Mesendoderm (in vitro differentiated cells): ENCODE measurements at regions not wholly inside any gene's neighbourhood (a gene's known extent, or its start where the extent isn't known, plus 50 kb on each side); places are given as distances from the start of the nearest gene placed in this dataset.
A peak's percentile ranks its signal among the peaks of the same experiment; 100 is the strongest.

Experiments used
- DNase-seq: peaks from one replicate; pipeline ENCODE4 v3.0.0; 2013
- H2AK5ac ChIP-seq: 2 replicates; pipeline ENCODE4 v1.6.1; 2013; ENCODE audit warnings: low read length, inconsistent platforms
- H2BK120ac ChIP-seq: 2 replicates; pipeline ENCODE4 v1.6.1; 2013; ENCODE audit warnings: low read depth, mild to moderate bottlenecking, low read length, moderate library complexity, mixed read lengths
- H2BK15ac ChIP-seq: replicated peaks from 2 replicates; pipeline ENCODE4 v1.6.1; 2013; ENCODE audit warnings: low read depth, mild to moderate bottlenecking, moderate library complexity
- H2BK5ac ChIP-seq: 2 replicates; pipeline ENCODE4 v1.6.1; 2013; ENCODE audit warnings: low read length, inconsistent platforms
- H3K18ac ChIP-seq: 2 replicates; pipeline ENCODE4 v1.6.1; 2013; ENCODE audit warnings: mild to moderate bottlenecking, low read length, mixed read lengths
- H3K23ac ChIP-seq: one replicate; pipeline ENCODE4 v1.6.1; 2013; ENCODE audit warnings: low read length
- H3K27ac ChIP-seq: 2 replicates; pipeline ENCODE4 v1.5.1; 2013; ENCODE audit warnings: low read depth, mild to moderate bottlenecking, inconsistent platforms, low read length, moderate library complexity
- H3K27me3 ChIP-seq: 2 replicates; pipeline ENCODE4 v1.6.1; 2013; ENCODE audit warnings: low read length, control low read depth, mild to moderate bottlenecking, inconsistent platforms; ENCODE audit not compliant: insufficient read depth, poor library complexity
- H3K36me3 ChIP-seq: 2 replicates; pipeline ENCODE4 v1.6.1; 2013; ENCODE audit warnings: low read length, inconsistent platforms; ENCODE audit not compliant: control insufficient read depth, insufficient read depth
- H3K4ac ChIP-seq: one replicate; pipeline ENCODE4 v1.6.1; 2013; ENCODE audit warnings: low read depth, mild to moderate bottlenecking, low read length, moderate library complexity
- H3K4me1 ChIP-seq: 2 replicates; pipeline ENCODE4 v1.6.1; 2013; ENCODE audit warnings: low read depth, low read length, inconsistent platforms; ENCODE audit not compliant: control insufficient read depth
- H3K4me2 ChIP-seq: 2 replicates; pipeline ENCODE4 v1.6.1; 2013; ENCODE audit warnings: low read length
- H3K4me3 ChIP-seq: 2 replicates; pipeline ENCODE4 v1.5.1; 2013; ENCODE audit warnings: mild to moderate bottlenecking, low read length
- H3K56ac ChIP-seq: one replicate; pipeline ENCODE4 v1.6.1; 2013; ENCODE audit warnings: low read length
- H3K79me1 ChIP-seq: 2 replicates; pipeline ENCODE4 v1.6.1; 2013; ENCODE audit warnings: low read length, inconsistent platforms
- H3K79me2 ChIP-seq: 2 replicates; pipeline ENCODE4 v1.6.1; 2013; ENCODE audit warnings: mild to moderate bottlenecking, low read length; ENCODE audit not compliant: control insufficient read depth, insufficient read depth
- H3K9ac ChIP-seq: 2 replicates; pipeline ENCODE4 v1.6.1; 2013; ENCODE audit warnings: low read length, inconsistent platforms
- H4K5ac ChIP-seq: one replicate; pipeline ENCODE4 v1.6.1; 2013; ENCODE audit warnings: low read length
- H4K8ac ChIP-seq: one replicate; pipeline ENCODE4 v1.6.1; 2013; ENCODE audit warnings: low read depth, mild to moderate bottlenecking, control low read depth, low read length, moderate library complexity
- WGBS: extraction: QIAGEN DNeasy Blood & Tissue Kit; methylation state at CpG from one replicate; pipeline ENCODE4 v1.1.7; 2013; ENCODE audit warnings: low lambda C conversion rate, missing lambda C conversion rate; ENCODE audit not compliant: insufficient coverage; ENCODE audit errors: extremely low coverage; 5-methylcytosine and 5-hydroxymethylcytosine counted together

DNA sequence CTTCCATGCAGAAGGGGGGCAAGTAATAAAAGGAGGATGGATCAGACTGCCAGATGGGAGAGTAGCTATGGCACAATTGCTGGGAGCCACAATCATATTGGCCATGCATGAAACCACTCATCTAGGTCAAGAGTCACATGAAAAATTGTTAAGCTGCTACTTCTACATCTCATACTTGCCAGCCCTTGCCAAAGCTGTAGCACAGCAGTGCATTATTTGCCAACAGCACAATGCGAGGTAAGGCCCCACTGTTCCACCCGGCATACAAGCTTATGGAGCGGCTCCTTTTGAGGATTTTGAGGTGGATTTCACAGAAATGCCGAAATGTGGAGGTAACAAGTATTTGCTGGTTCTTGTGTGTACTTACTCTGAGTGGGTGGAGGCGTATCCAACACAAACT lies 109.9 kb upstream of the EPB41L4A start:
- no peak overlapping the region for H3K4me2 ChIP-seq
- no peaks in the 10 kb centered on the region for H3K79me2 ChIP-seq
- H3K36me3 ChIP-seq = no peaks in the 10 kb centered on the region
- no peak overlapping the region for H3K18ac ChIP-seq
- no peak overlapping the region for H3K56ac ChIP-seq
- no peak overlapping the region for H3K4me3 ChIP-seq
- H3K79me1 ChIP-seq = no peaks in the 10 kb centered on the region
- no peak overlapping the region for H3K23ac ChIP-seq
- no peak overlapping the region for H3K27ac ChIP-seq
- no peak for DNase-seq
- no peak overlapping the region for H4K5ac ChIP-seq
- WGBS = no CpG with 5 or more reads among the region's 5 CpGs
- H4K8ac ChIP-seq = no peak overlapping the region
- no peak overlapping the region for H2AK5ac ChIP-seq
- no peak overlapping the region for H3K4ac ChIP-seq
- H2BK5ac ChIP-seq = no peak overlapping the region
- no peak overlapping the region for H2BK15ac ChIP-seq
- no peak overlapping the region for H2BK120ac ChIP-seq
- no peak overlapping the region for H3K9ac ChIP-seq
- H3K27me3 ChIP-seq = no peaks in the 10 kb centered on the region
- H3K4me1 ChIP-seq = peaks cover 6% of the 10 kb centered on the region

- no peak overlapping the region for H3K9ac ChIP-seq
- no peak overlapping the region for H3K18ac ChIP-seq
- H4K5ac ChIP-seq = no peak overlapping the region
- no peak overlapping the region for H3K4ac ChIP-seq
- no peak overlapping the region for H3K4me3 ChIP-seq
- H2BK15ac ChIP-seq = no peak overlapping the region
- WGBS = no CpG with 5 or more reads among the region's 5 CpGs
- peak; percentile 64 for DNase-seq
- H3K27me3 ChIP-seq = no peaks in the 10 kb centered on the region
- peaks cover 7% of the 10 kb centered on the region for H3K4me1 ChIP-seq
- H3K4me2 ChIP-seq = no peak overlapping the region
- H2BK120ac ChIP-seq = no peak overlapping the region
- no peaks in the 10 kb centered on the region for H3K79me2 ChIP-seq
- no peak overlapping the region for H3K56ac ChIP-seq
- H2BK5ac ChIP-seq = no peak overlapping the region
- no peaks in the 10 kb centered on the region for H3K79me1 ChIP-seq
- no peak overlapping the region for H2AK5ac ChIP-seq
- no peaks in the 10 kb centered on the region for H3K36me3 ChIP-seq
- H3K23ac ChIP-seq = no peak overlapping the region
- no peak overlapping the region for H3K27ac ChIP-seq
- no peak overlapping the region for H4K8ac ChIP-seq
These were observed 110.4 kb upstream of the EPB41L4A start for GRCh38 chr5:112529525-112529924.

- no CpG with 5 or more reads among the region's 5 CpGs for WGBS
- H3K4me1 ChIP-seq = peaks cover 7% of the 10 kb centered on the region
- no peak overlapping the region for H3K23ac ChIP-seq
These were observed 113.7 kb upstream of the EPB41L4A start for GRCh38 chr5:112532654-112533360.

DNA sequence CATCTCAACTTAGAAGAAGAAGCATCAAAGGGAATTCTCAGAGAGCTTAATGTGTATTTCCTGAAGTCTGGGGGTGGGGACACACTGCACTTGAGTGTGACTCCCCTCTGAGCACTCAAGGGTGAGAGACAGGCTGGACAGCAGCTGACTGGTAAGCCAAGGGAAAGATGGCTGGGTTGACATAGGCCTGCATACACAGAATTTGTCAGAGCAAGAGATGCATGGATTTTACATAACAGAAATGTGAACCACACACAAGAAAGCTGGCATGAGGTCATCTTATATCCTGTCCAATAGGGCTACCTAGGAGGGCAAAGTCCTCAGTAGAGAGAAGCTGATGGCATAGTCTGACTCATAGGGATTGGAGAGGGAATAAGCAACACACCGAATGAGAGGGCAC lies 114.3 kb upstream of the EPB41L4A start:
- Histone ChIP-seq H2AK5ac (no peak overlapping the region), H3K56ac (no peak overlapping the region), H4K5ac (no peak overlapping the region), H3K79me2 (no peaks in the 10 kb centered on the region), H4K8ac (no peak overlapping the region), H2BK120ac (no peak overlapping the region), H2BK15ac (no peak overlapping the region), H3K27ac (no peak overlapping the region), H3K4me3 (no peak overlapping the region), H3K79me1 (no peaks in the 10 kb centered on the region), H3K4ac (no peak overlapping the region), H3K9ac (no peak overlapping the region), H3K27me3 (no peaks in the 10 kb centered on the region), H2BK5ac (no peak overlapping the region), H3K4me2 (no peak overlapping the region), H3K23ac (peak overlapping the region; percentile 81), H3K4me1 (peaks cover 7% of the 10 kb centered on the region), H3K36me3 (no peaks in the 10 kb centered on the region), H3K18ac (no peak overlapping the region)
- DNase-seq = peak; percentile 59
- no CpG with 5 or more reads among the region's 1 CpG for WGBS

More at GRCh38 chr5:112532654-112533360, 113.7 kb upstream of the EPB41L4A start:
- no peak overlapping the region for H2AK5ac ChIP-seq
- no peak overlapping the region for H2BK5ac ChIP-seq
- no peak overlapping the region for H3K18ac ChIP-seq
- H4K5ac ChIP-seq = no peak overlapping the region
- no peak for DNase-seq
- H3K27me3 ChIP-seq = no peaks in the 10 kb centered on the region
- H3K56ac ChIP-seq = no peak overlapping the region
- H3K79me1 ChIP-seq = no peaks in the 10 kb centered on the region
- H3K27ac ChIP-seq = no peak overlapping the region
- no peak overlapping the region for H2BK120ac ChIP-seq
- H4K8ac ChIP-seq = no peak overlapping the region
- no peak overlapping the region for H3K9ac ChIP-seq
- no peak overlapping the region for H3K4me3 ChIP-seq
- H3K79me2 ChIP-seq = no peaks in the 10 kb centered on the region
- H3K36me3 ChIP-seq = no peaks in the 10 kb centered on the region
- no peak overlapping the region for H3K4me2 ChIP-seq
- H2BK15ac ChIP-seq = no peak overlapping the region
- H3K4ac ChIP-seq = no peak overlapping the region

- no peak overlapping the region for H4K8ac ChIP-seq
- no peak overlapping the region for H3K4me2 ChIP-seq
- H3K79me1 ChIP-seq = no peaks in the 10 kb centered on the region
- no peak overlapping the region for H2AK5ac ChIP-seq
- no peak overlapping the region for H3K9ac ChIP-seq
- H3K18ac ChIP-seq = no peak overlapping the region
- H2BK15ac ChIP-seq = no peak overlapping the region
- no CpG with 5 or more reads among the region's 1 CpG for WGBS
- H3K79me2 ChIP-seq = no peaks in the 10 kb centered on the region
- H3K36me3 ChIP-seq = no peaks in the 10 kb centered on the region
- no peak overlapping the region for H4K5ac ChIP-seq
- H3K4ac ChIP-seq = no peak overlapping the region
- no peak overlapping the region for H3K56ac ChIP-seq
- no peak overlapping the region for H3K27ac ChIP-seq
- no peak for DNase-seq
- H2BK120ac ChIP-seq = no peak overlapping the region
- H3K23ac ChIP-seq = no peak overlapping the region
- H3K4me3 ChIP-seq = no peak overlapping the region
- no peak overlapping the region for H2BK5ac ChIP-seq
- H3K27me3 ChIP-seq = no peaks in the 10 kb centered on the region
- peaks cover 7% of the 10 kb centered on the region for H3K4me1 ChIP-seq
These were observed 115.0 kb upstream of the EPB41L4A start for GRCh38 chr5:112534067-112534583.
